HG02623 (cell line): ENCODE measurements at regions not wholly inside any gene's neighbourhood (a gene's known extent, or its start where the extent isn't known, plus 50 kb on each side); places are given as distances from the start of the nearest gene placed in this dataset.

Source experiments
- ATAC-seq: cut with Tn5 transposase; IDR thresholded peaks from one replicate; pipeline ENCODE4 v1.9.1; 2021; ENCODE audit warnings: moderate library complexity; ENCODE audit not compliant: unreplicated experiment

GRCh38 chr10:128820663-128821062, 646.4 kb upstream of the MGMT start:
- ATAC-seq: no peak

- no peak for ATAC-seq
Observed at GRCh38 chr10:128823201-128823600, 643.8 kb upstream of the MGMT start.

GRCh38 chr10:128825626-128826025, 641.4 kb upstream of the MGMT start:
- ATAC-seq: no peak

- no peak for ATAC-seq
Observed at GRCh38 chr10:128833671-128834070, 633.4 kb upstream of the MGMT start.

- ATAC-seq: no peak
Observed at GRCh38 chr10:128835361-128835760, 631.7 kb upstream of the MGMT start.

GRCh38 chr10:128837478-128837877, 629.6 kb upstream of the MGMT start:
- ATAC-seq: no peak

- no peak for ATAC-seq
Observed at GRCh38 chr10:128839134-128839533, 627.9 kb upstream of the MGMT start.

GRCh38 chr10:128839701-128840100, 627.3 kb upstream of the MGMT start:
- ATAC-seq: no peak

- ATAC-seq: no peak
Observed at GRCh38 chr10:128843972-128844371, 623.1 kb upstream of the MGMT start.

- ATAC-seq: no peak
Observed at GRCh38 chr10:128846927-128847326, 620.1 kb upstream of the MGMT start.

GRCh38 chr10:128848810-128849209, 618.2 kb upstream of the MGMT start:
- ATAC-seq: no peak

- no peak for ATAC-seq
Observed at GRCh38 chr10:128850647-128851046, 616.4 kb upstream of the MGMT start.

- ATAC-seq: no peak
Observed at GRCh38 chr10:128851281-128851680, 615.8 kb upstream of the MGMT start.

- no peak for ATAC-seq
Observed at GRCh38 chr10:128851726-128852125, 615.3 kb upstream of the MGMT start.

GRCh38 chr10:128852449-128852848, 614.6 kb upstream of the MGMT start:
- ATAC-seq: no peak

GRCh38 chr10:128852902-128853301, 614.1 kb upstream of the MGMT start:
- no peak for ATAC-seq

- ATAC-seq: no peak
Observed at GRCh38 chr10:128853537-128853936, 613.5 kb upstream of the MGMT start.

GRCh38 chr10:128854204-128854603, 612.8 kb upstream of the MGMT start:
- ATAC-seq: no peak

GRCh38 chr10:128854963-128855362, 612.1 kb upstream of the MGMT start:
- ATAC-seq: no peak

- no peak for ATAC-seq
Observed at GRCh38 chr10:128855618-128856428, 611.2 kb upstream of the MGMT start.

- ATAC-seq: no peak
Observed at GRCh38 chr10:128859738-128860386, 607.2 kb upstream of the MGMT start.

- no peak for ATAC-seq
Observed at GRCh38 chr10:128860574-128860973, 606.5 kb upstream of the MGMT start.
